ENCODE measurements at regions not wholly inside any gene's neighbourhood (a gene's known extent, or its start where the extent isn't known, plus 50 kb on each side); places are given as distances from the start of the nearest gene placed in this dataset.

GRCh38 chr2:192773044-192773443, 578.3 kb upstream of the TMEFF2 start (continued):
- TF ChIP-seq, protein P1, sequence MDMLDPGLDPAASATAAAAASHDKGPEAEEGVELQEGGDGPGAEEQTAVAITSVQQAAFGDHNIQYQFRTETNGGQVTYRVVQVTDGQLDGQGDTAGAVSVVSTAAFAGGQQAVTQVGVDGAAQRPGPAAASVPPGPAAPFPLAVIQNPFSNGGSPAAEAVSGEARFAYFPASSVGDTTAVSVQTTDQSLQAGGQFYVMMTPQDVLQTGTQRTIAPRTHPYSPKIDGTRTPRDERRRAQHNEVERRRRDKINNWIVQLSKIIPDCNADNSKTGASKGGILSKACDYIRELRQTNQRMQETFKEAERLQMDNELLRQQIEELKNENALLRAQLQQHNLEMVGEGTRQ (IDR thresholded peaks at IDR 0.05; ENCODE audit: low read length): no peak
